Activated T-helper 17 cell treated with anti-CD3 and anti-CD28 coated beads, Interleukin-2, amount 50 U/mL, for 72 hours (primary cell): ENCODE measurements at regions not wholly inside any gene's neighbourhood (a gene's known extent, or its start where the extent isn't known, plus 50 kb on each side); places are given as distances from the start of the nearest gene placed in this dataset.
"Not testable (repeated sequence)": the region's sequence is repeated elsewhere in the genome, so short reads cannot be mapped to it uniquely, and the experiment has no call there.

Experiments used
- ATAC-seq: fragments of 150-1000 bp; cut with Tn5 transposase; replicated peaks from 2 replicates; pipeline ENCODE4 v1.10.0; 2021; ENCODE audit warnings: mild to moderate bottlenecking, moderate library complexity
- H3K27ac Mint-ChIP-seq: one replicate; pipeline ENCODE4 v1.8.0; 2022; ENCODE audit warnings: mixed read lengths
- H3K27me3 Mint-ChIP-seq: one replicate; pipeline ENCODE4 v1.8.0; 2022; ENCODE audit warnings: mixed read lengths
- H3K36me3 Mint-ChIP-seq: one replicate; pipeline ENCODE4 v1.8.0; 2022; ENCODE audit warnings: low read depth, mild to moderate bottlenecking, mixed read lengths
- H3K4me1 Mint-ChIP-seq: one replicate; pipeline ENCODE4 v1.8.0; 2022; ENCODE audit warnings: mixed read lengths
- H3K4me3 Mint-ChIP-seq: one replicate; pipeline ENCODE4 v1.8.0; 2022; ENCODE audit warnings: mild to moderate bottlenecking, mixed read lengths
- H3K9me3 Mint-ChIP-seq: one replicate; pipeline ENCODE4 v1.8.0; 2022; ENCODE audit warnings: mixed read lengths

GRCh38 chr2:20949256-20949655, 94.6 kb downstream of the APOB start:
- no peaks in the 10 kb centered on the region for H3K4me1 Mint-ChIP-seq
- no peak overlapping the region for H3K4me3 Mint-ChIP-seq
- no peak overlapping the region for H3K27ac Mint-ChIP-seq
- no peaks in the 10 kb centered on the region for H3K9me3 Mint-ChIP-seq
- ATAC-seq: no peak
- H3K27me3 Mint-ChIP-seq: no peaks in the 10 kb centered on the region
- H3K36me3 Mint-ChIP-seq: no peaks in the 10 kb centered on the region

GRCh38 chr2:20946468-20946867, 97.4 kb downstream of the APOB start:
- no peak for ATAC-seq
- Mint-ChIP-seq H3K4me3 (no peak overlapping the region), H3K27me3 (peaks cover 6% of the 10 kb centered on the region), H3K36me3 (no peaks in the 10 kb centered on the region), H3K4me1 (no peaks in the 10 kb centered on the region), H3K9me3 (no peaks in the 10 kb centered on the region), H3K27ac (no peak overlapping the region)

GRCh38 chr2:20943721-20944120, 100.2 kb downstream of the APOB start:
- H3K4me3 Mint-ChIP-seq, H3K4me1 Mint-ChIP-seq, H3K9me3 Mint-ChIP-seq, ATAC-seq, H3K36me3 Mint-ChIP-seq, H3K27ac Mint-ChIP-seq: not testable (repeated sequence)
- peaks cover 18% of the 10 kb centered on the region for H3K27me3 Mint-ChIP-seq

DNA sequence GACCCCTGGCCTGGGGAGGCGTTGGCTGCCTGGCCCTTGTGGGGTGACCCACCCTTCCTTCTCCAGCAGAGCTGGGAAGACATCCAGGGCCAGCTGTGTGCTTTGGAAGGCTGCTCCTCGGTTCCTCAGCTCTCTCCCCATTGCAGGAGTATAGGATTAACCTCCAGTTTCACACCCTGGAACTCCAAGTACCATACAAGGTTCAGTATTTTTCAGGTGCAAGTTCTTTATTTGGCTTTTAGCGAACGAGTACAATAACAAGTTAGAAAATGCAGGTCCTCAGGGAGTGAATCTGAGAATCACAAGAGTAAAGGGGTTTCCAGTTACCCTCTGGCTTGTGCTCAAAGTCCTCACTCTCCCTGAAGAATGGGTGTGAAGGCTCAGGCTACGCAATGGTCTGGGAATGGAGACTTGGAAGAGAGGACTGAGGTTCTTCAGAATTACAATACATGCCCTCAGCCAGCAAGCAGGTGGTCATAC, 101.2 kb downstream of the APOB start:
- Mint-ChIP-seq H3K4me3 (no peak overlapping the region), H3K4me1 (no peaks in the 10 kb centered on the region), H3K36me3 (no peaks in the 10 kb centered on the region), H3K27ac (no peak overlapping the region), H3K27me3 (peaks cover 18% of the 10 kb centered on the region), H3K9me3 (no peaks in the 10 kb centered on the region)
- ATAC-seq: no peak

DNA sequence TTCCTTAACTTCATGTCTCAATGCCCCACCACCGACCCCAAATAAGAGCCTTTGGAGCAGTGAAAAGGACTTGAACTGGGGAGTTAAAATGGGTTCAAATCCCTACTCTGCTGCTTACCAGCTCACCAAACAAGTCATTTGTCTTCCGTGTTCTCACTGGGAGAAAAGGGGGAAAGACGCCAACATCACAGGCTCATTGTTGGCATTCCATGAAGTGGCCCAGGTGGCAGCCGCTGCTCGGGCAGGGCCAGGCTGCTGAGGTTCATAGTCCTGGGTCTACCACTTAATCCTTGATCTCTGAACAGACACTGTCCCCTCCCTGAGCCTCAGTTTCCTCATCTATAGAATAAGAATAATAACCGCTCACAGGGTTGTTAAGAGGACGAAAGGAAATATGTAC, 103.0 kb downstream of the APOB start:
- no peak for ATAC-seq
- Mint-ChIP-seq H3K9me3 (no peaks in the 10 kb centered on the region), H3K4me1 (no peaks in the 10 kb centered on the region), H3K36me3 (no peaks in the 10 kb centered on the region), H3K4me3 (no peak overlapping the region), H3K27ac (no peak overlapping the region), H3K27me3 (peaks cover 18% of the 10 kb centered on the region)

DNA sequence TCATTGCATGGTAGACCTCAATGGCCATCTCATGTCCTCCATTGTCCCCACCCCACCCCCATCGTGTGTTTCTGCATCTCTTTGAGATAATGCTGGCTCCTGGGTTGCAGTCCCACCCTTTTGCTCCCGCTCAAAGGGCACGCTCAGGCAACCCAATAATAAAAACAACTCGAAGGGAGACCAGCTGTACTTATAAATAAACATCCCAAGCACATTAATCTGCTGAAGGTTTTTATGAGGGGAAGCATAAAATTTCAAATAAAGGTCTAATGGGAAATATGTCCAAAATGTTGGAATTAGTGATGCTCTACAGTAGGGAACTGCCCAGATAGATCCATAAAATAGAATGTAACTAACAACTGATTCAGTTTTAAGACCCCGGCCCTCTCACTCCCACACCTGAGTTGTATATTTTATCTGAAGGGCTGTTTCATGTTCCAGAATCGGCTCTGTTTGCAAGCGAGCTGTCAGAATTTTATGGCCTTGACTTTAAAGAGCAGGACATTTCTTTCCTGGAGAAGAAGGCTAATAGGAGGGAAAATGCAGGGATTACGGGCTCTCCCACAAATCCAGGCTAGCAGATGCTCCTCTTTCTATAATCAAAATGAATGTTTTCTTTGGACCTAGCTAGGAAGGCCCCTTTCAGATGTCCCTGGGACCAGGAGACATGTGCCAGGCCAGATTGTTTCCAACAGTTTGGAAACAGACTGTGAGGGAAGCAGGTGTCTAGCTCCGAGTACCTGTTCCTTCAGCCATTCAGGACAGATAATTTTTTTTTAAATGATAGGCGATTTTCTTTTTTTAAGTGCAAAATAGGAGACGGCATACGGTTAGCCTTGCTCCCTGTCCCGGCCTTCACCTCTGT, 103.7 kb downstream of the APOB start:
- no peak overlapping the region for H3K27ac Mint-ChIP-seq
- no peak overlapping the region for H3K4me3 Mint-ChIP-seq
- no peak for ATAC-seq
- H3K9me3 Mint-ChIP-seq: no peaks in the 10 kb centered on the region
- H3K27me3 Mint-ChIP-seq: peaks cover 18% of the 10 kb centered on the region
- no peaks in the 10 kb centered on the region for H3K36me3 Mint-ChIP-seq
- H3K4me1 Mint-ChIP-seq: no peaks in the 10 kb centered on the region

DNA sequence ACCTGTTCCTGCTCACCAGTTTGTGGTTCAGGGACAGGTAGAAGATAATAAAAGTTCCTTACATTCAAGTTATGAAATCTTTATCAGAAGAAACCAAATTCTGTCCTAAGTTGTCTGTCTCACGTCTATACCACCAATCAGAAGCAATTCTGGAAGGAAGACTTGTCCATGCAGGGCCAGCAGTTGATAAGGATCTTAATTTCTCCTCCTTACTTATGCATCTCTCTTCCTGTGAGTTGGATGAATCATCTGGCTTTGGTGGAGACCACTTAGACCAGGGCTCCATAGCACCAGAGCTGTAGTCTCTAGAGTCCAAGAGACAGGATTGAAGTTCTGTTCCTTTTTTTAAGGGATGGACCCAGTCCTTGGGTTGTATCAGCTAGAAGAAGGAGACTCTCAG, 106.5 kb downstream of the APOB start:
- H3K9me3 Mint-ChIP-seq: no peaks in the 10 kb centered on the region
- no peak overlapping the region for H3K4me3 Mint-ChIP-seq
- H3K4me1 Mint-ChIP-seq: no peaks in the 10 kb centered on the region
- no peaks in the 10 kb centered on the region for H3K36me3 Mint-ChIP-seq
- ATAC-seq: no peak
- H3K27ac Mint-ChIP-seq: no peak overlapping the region
- H3K27me3 Mint-ChIP-seq: peaks cover 29% of the 10 kb centered on the region

DNA sequence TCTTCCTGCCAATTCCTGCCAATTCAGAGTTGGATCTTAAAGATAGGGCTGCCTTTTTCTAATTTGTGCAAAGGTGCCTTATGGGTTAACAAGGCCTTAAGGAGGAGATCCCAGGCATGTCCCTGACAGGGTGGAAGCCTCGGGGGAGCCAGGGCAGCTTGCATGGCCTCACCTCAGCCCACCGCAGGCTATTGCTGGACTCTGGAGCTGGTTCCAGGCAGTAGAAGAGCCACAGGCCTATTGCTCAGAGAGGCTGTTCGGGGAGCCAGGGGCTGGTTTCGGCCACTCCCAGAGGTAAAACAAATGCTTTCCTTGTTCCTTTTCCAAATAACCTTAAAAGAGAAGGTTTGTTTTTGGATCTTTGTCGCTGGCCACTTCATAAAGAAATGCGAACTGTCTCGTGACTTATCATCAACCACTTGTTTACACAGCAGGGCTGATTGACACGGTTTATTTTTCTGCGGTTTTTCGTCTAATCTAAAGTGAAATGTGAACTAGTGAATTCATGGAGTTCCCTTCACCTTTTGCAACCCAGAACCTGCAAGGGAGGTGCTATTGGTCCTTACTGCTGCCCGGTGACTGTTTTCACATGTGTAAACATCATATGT, 108.6 kb downstream of the APOB start:
- H3K27me3 Mint-ChIP-seq: peaks cover 26% of the 10 kb centered on the region
- no peaks in the 10 kb centered on the region for H3K9me3 Mint-ChIP-seq
- H3K4me3 Mint-ChIP-seq: no peak overlapping the region
- no peaks in the 10 kb centered on the region for H3K4me1 Mint-ChIP-seq
- H3K27ac Mint-ChIP-seq: no peak overlapping the region
- ATAC-seq: no peak
- H3K36me3 Mint-ChIP-seq: no peaks in the 10 kb centered on the region

DNA sequence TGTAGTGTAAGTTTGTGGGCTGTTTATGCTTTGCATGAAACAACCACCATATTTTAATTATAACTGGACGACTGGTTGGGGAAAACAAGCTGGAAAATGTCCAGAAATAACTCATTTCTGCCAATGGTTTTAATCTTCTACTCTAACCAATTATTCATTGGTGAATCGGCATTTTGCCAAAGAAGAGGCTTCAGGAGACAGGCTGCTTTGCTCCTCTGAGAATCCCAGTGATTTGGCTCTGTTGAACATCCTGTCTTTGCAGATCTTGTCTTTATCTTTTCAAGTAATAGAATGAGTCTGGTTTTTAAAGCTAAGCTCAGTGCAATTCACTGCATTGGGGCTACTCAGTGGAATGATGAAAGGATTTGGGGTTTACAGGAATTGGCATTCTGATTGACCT, 109.6 kb downstream of the APOB start:
- no peak for ATAC-seq
- Mint-ChIP-seq H3K27ac (no peak overlapping the region), H3K9me3 (peaks cover 2% of the 10 kb centered on the region), H3K4me1 (no peaks in the 10 kb centered on the region), H3K4me3 (no peak overlapping the region), H3K27me3 (peaks cover 28% of the 10 kb centered on the region), H3K36me3 (no peaks in the 10 kb centered on the region)

DNA sequence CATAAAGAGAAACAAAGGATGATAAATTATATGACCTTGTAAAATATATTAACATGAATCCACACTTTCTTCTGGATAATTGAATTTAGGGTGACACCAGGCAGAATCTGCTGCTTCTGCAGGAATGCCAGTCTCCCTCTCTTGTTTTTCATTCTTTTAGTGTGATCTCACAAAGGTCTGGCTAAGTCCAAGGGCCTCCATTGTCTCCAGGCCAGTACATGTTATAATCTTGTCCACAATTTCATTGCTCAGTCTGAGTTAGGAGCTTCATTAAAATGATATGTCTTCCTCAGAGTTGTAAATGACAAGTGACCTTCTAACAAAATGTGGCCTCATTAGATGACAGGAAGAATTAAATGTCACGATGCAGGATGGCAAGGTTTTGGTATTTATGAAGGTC, 110.2 kb downstream of the APOB start:
- Mint-ChIP-seq H3K9me3 (peaks cover 5% of the 10 kb centered on the region), H3K27me3 (peaks cover 25% of the 10 kb centered on the region), H3K4me1 (no peaks in the 10 kb centered on the region), H3K36me3 (no peaks in the 10 kb centered on the region), H3K27ac (no peak overlapping the region), H3K4me3 (no peak overlapping the region)
- ATAC-seq: no peak

DNA sequence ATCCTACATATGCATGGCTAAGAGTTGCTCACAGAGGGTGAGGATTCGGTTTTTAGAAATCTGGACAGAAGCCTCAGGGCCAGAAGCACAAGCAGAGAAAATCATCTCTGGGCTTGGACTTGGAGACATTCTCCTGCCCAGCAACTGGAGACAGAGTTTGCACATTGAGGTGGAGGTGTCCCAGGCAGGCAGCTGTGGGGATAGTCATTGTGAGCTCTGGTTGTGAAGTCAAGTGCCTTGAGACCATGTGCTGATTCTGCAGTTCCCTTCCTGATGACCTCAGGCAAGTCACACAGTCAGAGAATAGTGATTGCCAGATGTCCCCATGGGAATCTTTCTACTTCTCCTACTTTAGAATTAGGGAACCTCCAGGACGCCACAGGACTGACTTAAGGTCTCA, 108.4 kb upstream of the LDAH start:
- H3K27ac Mint-ChIP-seq: no peak overlapping the region
- H3K9me3 Mint-ChIP-seq: peaks cover 14% of the 10 kb centered on the region
- H3K4me1 Mint-ChIP-seq: no peaks in the 10 kb centered on the region
- H3K36me3 Mint-ChIP-seq: no peaks in the 10 kb centered on the region
- no peak for ATAC-seq
- H3K27me3 Mint-ChIP-seq: peaks cover 29% of the 10 kb centered on the region
- no peak overlapping the region for H3K4me3 Mint-ChIP-seq

DNA sequence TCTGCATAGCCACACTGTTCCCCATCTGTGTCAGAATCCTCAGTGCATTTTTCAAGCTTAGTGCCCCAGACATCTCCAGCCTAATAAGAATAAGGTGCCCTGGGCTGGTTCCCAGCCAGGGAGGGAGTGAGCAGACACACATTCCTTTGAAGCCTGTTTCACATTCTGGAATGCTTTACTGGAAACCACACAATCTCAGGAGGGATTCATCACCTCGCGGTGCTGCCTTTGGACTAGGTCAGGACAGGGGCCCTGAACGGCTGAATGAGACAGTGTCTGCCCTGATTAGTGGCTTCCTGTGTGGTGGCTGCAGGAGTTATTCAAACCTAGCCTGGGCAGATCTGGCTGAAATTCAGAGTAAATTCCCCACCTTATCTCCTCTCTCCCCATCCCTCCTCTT, 108.0 kb upstream of the LDAH start:
- Mint-ChIP-seq H3K9me3 (peaks cover 14% of the 10 kb centered on the region), H3K36me3 (no peaks in the 10 kb centered on the region), H3K4me3 (no peak overlapping the region), H3K27ac (no peak overlapping the region), H3K27me3 (peaks cover 33% of the 10 kb centered on the region), H3K4me1 (no peaks in the 10 kb centered on the region)
- ATAC-seq: no peak

DNA sequence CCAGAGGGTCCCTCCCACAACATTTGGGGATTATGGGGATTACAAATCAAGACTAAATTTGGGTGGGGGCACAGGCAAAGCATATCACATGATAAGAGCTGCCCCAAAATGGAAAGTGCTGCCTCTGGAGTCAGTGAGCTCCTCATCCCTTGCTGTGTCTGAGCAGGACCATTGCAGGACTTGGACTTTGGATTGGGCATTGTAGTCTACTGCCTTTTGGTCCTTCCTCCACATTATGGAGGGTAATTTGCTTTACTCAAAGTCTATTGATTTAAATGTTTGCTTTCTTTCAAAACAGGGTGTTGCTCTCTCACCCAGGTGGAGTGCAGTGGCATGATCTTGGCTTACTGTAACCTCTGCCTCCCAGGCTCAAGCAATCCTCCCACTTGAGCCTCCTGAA, 106.8 kb upstream of the LDAH start:
- Mint-ChIP-seq H3K27me3 (peaks cover 38% of the 10 kb centered on the region), H3K36me3 (no peaks in the 10 kb centered on the region), H3K4me3 (no peak overlapping the region), H3K27ac (no peak overlapping the region), H3K4me1 (no peaks in the 10 kb centered on the region), H3K9me3 (peaks cover 14% of the 10 kb centered on the region)
- ATAC-seq: no peak

DNA sequence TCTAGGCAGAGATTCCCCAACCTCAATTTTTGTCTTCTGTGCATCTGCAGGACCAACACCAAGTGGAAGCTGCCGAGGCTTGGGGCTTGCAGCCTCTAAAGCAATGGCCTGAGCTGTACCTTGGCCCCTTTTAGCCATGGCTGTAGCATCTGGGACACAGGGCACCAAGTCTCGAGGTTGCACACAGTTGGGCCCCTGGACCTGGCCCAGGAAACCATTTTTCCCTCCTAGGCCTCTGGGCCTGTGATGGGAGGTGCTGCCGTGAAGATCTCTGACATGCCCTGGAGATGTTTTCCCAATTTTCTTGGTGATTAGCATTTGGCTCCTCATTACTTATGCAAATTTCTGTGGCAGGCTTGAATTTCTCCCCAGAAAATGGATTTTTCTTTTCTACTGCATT, 105.7 kb upstream of the LDAH start:
- peaks cover 14% of the 10 kb centered on the region for H3K9me3 Mint-ChIP-seq
- H3K36me3 Mint-ChIP-seq: no peaks in the 10 kb centered on the region
- no peak overlapping the region for H3K27ac Mint-ChIP-seq
- no peaks in the 10 kb centered on the region for H3K4me1 Mint-ChIP-seq
- peaks cover 39% of the 10 kb centered on the region for H3K27me3 Mint-ChIP-seq
- H3K4me3 Mint-ChIP-seq: no peak overlapping the region
- ATAC-seq: no peak

- Mint-ChIP-seq H3K9me3 (peaks cover 14% of the 10 kb centered on the region), H3K4me1 (no peaks in the 10 kb centered on the region), H3K36me3 (no peaks in the 10 kb centered on the region), H3K27me3 (peaks cover 28% of the 10 kb centered on the region), H3K27ac (no peak overlapping the region), H3K4me3 (no peak overlapping the region)
- no peak for ATAC-seq
Observed at GRCh38 chr2:20925265-20925889, 102.5 kb upstream of the LDAH start.
